HCT116 (cell line): ENCODE measurements at regions not wholly inside any gene's neighbourhood (a gene's known extent, or its start where the extent isn't known, plus 50 kb on each side); places are given as distances from the start of the nearest gene placed in this dataset.

Experiments used
- ATAC-seq: fragments of 200-7000 bp; cut with Tn5 transposase; 2 replicates; pipeline ENCODE4 v1.9.1; 2020; ENCODE audit warnings: mild to moderate bottlenecking, moderate library complexity
- BruUV-seq: library from RNA; stranded (reverse); fragments of 400-500 nt; replicated peaks from 2 replicates; lab custom pipeline; 2021; lab: Mats Ljungman, UMichigan
- CTCF ChIA-PET: fragments of 300-600 bp; sonication (Branson Sonifier 250); formaldehyde crosslinking; loops from one replicate; lab custom pipeline; 2021; ENCODE audit warnings: antibody characterized with exemption; lab: Charles Lee
- POLR2A ChIA-PET: fragments of 300-600, 350-600 bp; sonication (Branson Sonifier 250); formaldehyde crosslinking; loops from one replicate; lab custom pipeline; 2021; ENCODE audit warnings: antibody characterized with exemption; lab: Charles Lee
- RAD21 ChIA-PET, 2 experiments: fragments of 300-600 bp; sonication (Branson Sonifier 250); formaldehyde crosslinking; loops; one replicate each; lab custom pipeline; 2023; ENCODE audit warnings: low total read pairs in 2 of 2; ENCODE audit not compliant: uncharacterized antibody in 2 of 2, unreplicated experiment in 2 of 2, low non-redundant PET in 1 of 2; lab: Charles Lee
- DNase-seq: peaks from one replicate; pipeline ENCODE4 v3.0.0-alpha.2; 2010; ENCODE audit warnings: low read depth, low spot score
- H2AFZ ChIP-seq: fragments of 200-600 bp; shearing (Covaris generic), sonication (generic); 2 replicates; pipeline ENCODE4 v1.6.1; 2017; ENCODE audit warnings: low read depth, mixed run types, mixed read lengths, antibody characterized with exemption, low read length; ENCODE audit not compliant: poor library complexity, severe bottlenecking
- H3K27ac ChIP-seq: 2 replicates; pipeline ENCODE4 v1.5.1; 2012; ENCODE audit warnings: low read depth, low read length
- H3K27me3 ChIP-seq: fragments of 200-600 bp; sonication (generic); 2 replicates; pipeline ENCODE4 v1.6.1; 2016; ENCODE audit warnings: mixed run types, low read length, mixed read lengths; ENCODE audit not compliant: insufficient read depth
- H3K36me3 ChIP-seq, 2 experiments: fragments of 200-500 bp in 1 of 2; fragments of 200-600 bp in 1 of 2; sonication (Bioruptor generic) in 1 of 2; sonication (generic) in 1 of 2; 2 replicates each; pipeline versions ENCODE4 v1.5.1 to v1.6.1; 2014 to 2016; ENCODE audit warnings: low read length in 2 of 2, inconsistent platforms in 1 of 2, mixed read lengths in 1 of 2, mixed run types in 1 of 2; ENCODE audit not compliant: insufficient read depth in 2 of 2, control insufficient read depth in 1 of 2
- H3K4me1 ChIP-seq, 2 experiments: fragments of 200-600 bp in 1 of 2; sonication (generic) in 1 of 2; 2 replicates each; pipeline versions ENCODE4 v1.5.1 to v1.6.1; 2012 to 2017; ENCODE audit warnings: low read length in 2 of 2, inconsistent platforms in 1 of 2, mild to moderate bottlenecking in 1 of 2, mixed read lengths in 1 of 2, mixed run types in 1 of 2, moderate library complexity in 1 of 2; ENCODE audit not compliant: insufficient read depth in 2 of 2, control insufficient read depth in 1 of 2
- H3K4me2 ChIP-seq: fragments of 200-600 bp; sonication (generic); 2 replicates; pipeline ENCODE4 v1.6.1; 2017; ENCODE audit warnings: mixed run types, low read length, mixed read lengths
- H3K4me3 ChIP-seq, 2 experiments: fragments of 200-600 bp in 1 of 2; sonication (generic) in 1 of 2; replicated peaks in 1 of 2; 2 replicates each; pipeline ENCODE4 v1.5.1; 2011 to 2016; ENCODE audit warnings: low read length in 2 of 2, control low read depth in 1 of 2, low read depth in 1 of 2, mild to moderate bottlenecking in 1 of 2, mixed read lengths in 1 of 2, mixed run types in 1 of 2
- H3K79me2 ChIP-seq: fragments of 200-600 bp; sonication (generic); 2 replicates; pipeline ENCODE4 v1.6.1; 2017; ENCODE audit warnings: mild to moderate bottlenecking, mixed run types, low read length, moderate library complexity, mixed read lengths; ENCODE audit not compliant: insufficient read depth
- H3K9ac ChIP-seq: fragments of 200-600 bp; sonication (generic); 2 replicates; pipeline ENCODE4 v1.6.1; 2016; ENCODE audit warnings: low read length, mixed read lengths
- H3K9me2 ChIP-seq: fragments of 200-600 bp; sonication (generic), shearing (Covaris generic); 2 replicates; pipeline ENCODE4 v1.6.1; 2017; ENCODE audit warnings: mixed run types, mild to moderate bottlenecking, moderate library complexity; ENCODE audit not compliant: insufficient read depth
- H3K9me3 ChIP-seq, 2 experiments: fragments of 200-500 bp in 1 of 2; fragments of 200-600 bp in 1 of 2; sonication (Bioruptor generic) in 1 of 2; sonication (generic) in 1 of 2; 2 replicates each; pipeline ENCODE4 v1.6.1; 2014 to 2017; ENCODE audit warnings: low read length in 2 of 2, mixed read lengths in 2 of 2, inconsistent platforms in 1 of 2, low read depth in 1 of 2, mild to moderate bottlenecking in 1 of 2, mixed run types in 1 of 2, moderate library complexity in 1 of 2; ENCODE audit not compliant: control insufficient read depth in 1 of 2, insufficient read depth in 1 of 2
- H4K20me1 ChIP-seq: fragments of 200-600 bp; sonication (generic), shearing (Covaris generic); 2 replicates; pipeline ENCODE4 v1.6.1; 2017; ENCODE audit warnings: mixed run types, mild to moderate bottlenecking, moderate library complexity; ENCODE audit not compliant: insufficient read depth
- ATF3 ChIP-seq: IDR thresholded peaks from 2 replicates; pipeline ENCODE4 v1.6.1; 2012
- CEBPB ChIP-seq: IDR thresholded peaks from 2 replicates; pipeline ENCODE4 v1.6.1; 2012; ENCODE audit warnings: low read depth
- CTCF ChIP-seq, 3 experiments: fragments of 200-600 bp in 1 of 3; sonication (generic) in 1 of 3; IDR thresholded peaks in 2 of 3; conservative IDR thresholded peaks in 1 of 3; 2 replicates each; pipeline ENCODE4 v1.5.1; 2012 to 2017; ENCODE audit warnings: low read depth in 2 of 3, low read length in 2 of 3, antibody characterized with exemption in 1 of 3, borderline replicate concordance in 1 of 3, control low read depth in 1 of 3, mild to moderate bottlenecking in 1 of 3, mixed read lengths in 1 of 3, mixed run types in 1 of 3, moderate library complexity in 1 of 3; ENCODE audit not compliant: insufficient read depth in 1 of 3
- ELF1 ChIP-seq: IDR thresholded peaks from 2 replicates; pipeline ENCODE4 v1.6.1; 2012; ENCODE audit warnings: low read depth, borderline replicate concordance
- EZH2 ChIP-seq: fragments of 200-600 bp; sonication (generic); IDR thresholded peaks from 2 replicates; pipeline ENCODE4 v1.6.1; 2017; ENCODE audit warnings: antibody characterized with exemption, mixed run types
- EZH2phosphoT487 ChIP-seq: fragments of 200-600 bp; IDR thresholded peaks from 2 replicates; pipeline ENCODE4 v1.6.1; 2018; ENCODE audit warnings: antibody characterized with exemption, borderline replicate concordance
- SIN3A ChIP-seq: IDR thresholded peaks from 2 replicates; pipeline ENCODE4 v1.6.1; 2012; ENCODE audit warnings: low read depth
- SP1 ChIP-seq: IDR thresholded peaks from 2 replicates; pipeline ENCODE4 v1.6.1; 2012; ENCODE audit warnings: low read depth
- SRF ChIP-seq: IDR thresholded peaks from 2 replicates; pipeline ENCODE4 v1.6.1; 2012; ENCODE audit warnings: low read depth
- TCF7L2 ChIP-seq: IDR thresholded peaks from 2 replicates; pipeline ENCODE4 v1.7.0; 2011; ENCODE audit warnings: borderline replicate concordance, inconsistent platforms; ENCODE audit not compliant: insufficient read depth, insufficient read length; ENCODE audit errors: extremely low read depth
- YY1 ChIP-seq: IDR thresholded peaks from 2 replicates; pipeline ENCODE4 v1.6.1; 2011; ENCODE audit warnings: low read length, low read depth, moderate library complexity, mild to moderate bottlenecking; ENCODE audit not compliant: insufficient replicate concordance; ENCODE audit errors: extremely low read depth
- ZFX ChIP-seq: fragments of 450-650 bp; IDR thresholded peaks from 2 replicates; pipeline ENCODE4 v1.6.1; 2017
- ZNF274 ChIP-seq: fragments of 200-500 bp; sonication (Bioruptor generic); IDR thresholded peaks from 2 replicates; pipeline ENCODE4 v1.6.1; 2014; ENCODE audit warnings: mild to moderate bottlenecking, low read depth, low read length, inconsistent platforms
- intact Hi-C: fragments of 100-400 bp; cut with micrococcal nuclease; formaldehyde crosslinking; loops from 2 replicates; pipeline ENCODE4 v1.10.0; 2022
- TF ChIP-seq, protein P1 (sequence below): IDR thresholded peaks from 2 replicates; pipeline ENCODE4 v1.6.1; 2012

DNA sequence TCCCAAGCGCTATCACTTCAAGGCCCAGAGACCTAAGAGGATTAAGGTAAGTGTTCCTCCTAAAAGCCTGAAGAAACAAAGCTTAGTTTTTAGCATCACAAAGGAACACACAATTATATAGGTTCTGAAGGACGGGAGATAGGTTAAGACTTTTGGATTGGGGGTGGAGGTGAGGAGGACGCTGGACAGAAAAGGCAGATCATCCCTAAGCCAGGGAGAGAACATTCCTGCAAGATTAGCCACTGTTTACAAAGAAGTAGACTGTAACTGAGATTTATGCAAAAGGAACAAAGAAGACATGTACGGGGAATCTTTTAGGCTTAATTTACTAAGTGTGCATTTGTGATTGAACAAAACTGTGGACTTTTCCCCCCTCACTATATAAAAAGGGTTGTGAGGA lies 184.1 kb upstream of the IRX5 start:
- no TSS peak for BruUV-seq
- Histone ChIP-seq H3K9me3 (no peaks in the 10 kb centered on the region), H3K4me3 (no peak overlapping the region), H3K27ac (no peak overlapping the region), H3K9me2 (no peaks in the 10 kb centered on the region), H3K27me3 (peaks cover 46% of the 10 kb centered on the region), H3K4me1 (no peaks in the 10 kb centered on the region), H3K9ac (no peak overlapping the region), H3K36me3 (no peaks in the 10 kb centered on the region), H4K20me1 (no peaks in the 10 kb centered on the region), H2AFZ (no peak overlapping the region), H3K4me2 (no peak overlapping the region), H3K79me2 (no peaks in the 10 kb centered on the region)
- no peak for DNase-seq
- RAD21 ChIA-PET = no interaction called here
- intact Hi-C loops = no loop called here
- no peak for ATAC-seq
- CTCF ChIA-PET = no interaction called here
- TF ChIP-seq TCF7L2 (no peak), SP1 (no peak), ELF1 (no peak), EZH2 (no peak), SRF (no peak), CTCF (IDR thresholded peaks at IDR 0.05 in 2 of 3, conservative IDR thresholded peaks at IDR 0.05 in 1 of 3; ENCODE audit: borderline replicate concordance in 1 of 3, insufficient read depth in 1 of 3, low read depth in 2 of 3, low read length in 2 of 3) (no peak), ZFX (no peak), CEBPB (no peak), SIN3A (no peak), EZH2phosphoT487 (no peak), YY1 (no peak), ATF3 (no peak), ZNF274 (no peak)
- TF ChIP-seq, protein P1, sequence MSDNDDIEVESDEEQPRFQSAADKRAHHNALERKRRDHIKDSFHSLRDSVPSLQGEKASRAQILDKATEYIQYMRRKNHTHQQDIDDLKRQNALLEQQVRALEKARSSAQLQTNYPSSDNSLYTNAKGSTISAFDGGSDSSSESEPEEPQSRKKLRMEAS = no peak
- POLR2A ChIA-PET = no interaction called here
